GM12878 (cell line): ENCODE measurements at regions not wholly inside any gene's neighbourhood (a gene's known extent, or its start where the extent isn't known, plus 50 kb on each side); places are given as distances from the start of the nearest gene placed in this dataset.

Experiments used
- ASH2L ChIP-seq: fragments of 300-600, 200-600 bp; sonication (generic); IDR thresholded peaks from 2 replicates; pipeline ENCODE4 v1.6.1; 2017; ENCODE audit warnings: low read depth, mild to moderate bottlenecking, borderline replicate concordance
- CBX5 ChIP-seq: sonication (generic); IDR thresholded peaks from 2 replicates; pipeline ENCODE4 v1.6.1; 2016; ENCODE audit warnings: low read depth, moderate library complexity, mild to moderate bottlenecking, inconsistent platforms
- CREB1 ChIP-seq: IDR thresholded peaks from 2 replicates; pipeline ENCODE4 v1.6.1; 2012; ENCODE audit warnings: low read depth, mild to moderate bottlenecking, inconsistent platforms
- FOS ChIP-seq: IDR thresholded peaks from 3 replicates; pipeline ENCODE4 v1.6.1; 2011; ENCODE audit warnings: borderline replicate concordance; ENCODE audit not compliant: insufficient read length; ENCODE audit errors: extremely low read depth
- IKZF2 ChIP-seq, 2 experiments: fragments of 450-650 bp; IDR thresholded peaks; 2 replicates each; pipeline ENCODE4 v1.6.1; 2017; ENCODE audit warnings: mild to moderate bottlenecking in 2 of 2, moderate library complexity in 2 of 2
- NR2F1 ChIP-seq: fragments of 450-650 bp; conservative IDR thresholded peaks from 2 replicates; pipeline ENCODE4 v1.6.1; 2017; ENCODE audit warnings: mild to moderate bottlenecking
- PAX8 ChIP-seq: fragments of 450-650 bp; IDR thresholded peaks from 2 replicates; pipeline ENCODE4 v1.6.1; 2017; ENCODE audit warnings: mild to moderate bottlenecking, moderate library complexity
- RAD21 ChIP-seq: IDR thresholded peaks from 2 replicates; pipeline ENCODE4 v1.6.1; 2011; ENCODE audit warnings: mild to moderate bottlenecking, low read depth, low read length, moderate library complexity; ENCODE audit not compliant: insufficient read depth
- RB1 ChIP-seq: fragments of 450-650 bp; formaldehyde crosslinking; IDR thresholded peaks from 2 replicates; pipeline ENCODE4 v1.6.1; 2017; ENCODE audit warnings: mild to moderate bottlenecking, borderline replicate concordance
- TARDBP ChIP-seq: IDR thresholded peaks from 2 replicates; pipeline ENCODE4 v1.6.1; 2016; ENCODE audit warnings: borderline replicate concordance
- ZNF592 ChIP-seq: fragments of 450-650 bp; IDR thresholded peaks from 2 replicates; pipeline ENCODE4 v1.6.1; 2017; ENCODE audit warnings: mild to moderate bottlenecking, moderate library complexity
- TF ChIP-seq, protein P1 (sequence below): IDR thresholded peaks from 2 replicates; pipeline ENCODE4 v1.6.1; 2011; ENCODE audit warnings: borderline replicate concordance, low read depth, mild to moderate bottlenecking, moderate library complexity, mixed read lengths, low read length; ENCODE audit not compliant: insufficient read depth; ENCODE audit errors: extremely low read length
- TF ChIP-seq, protein P2 (sequence below): IDR thresholded peaks from 2 replicates; pipeline ENCODE4 v1.6.1; 2012; ENCODE audit warnings: low read depth, low read length, improper control_type of control experiment
- TF ChIP-seq, protein P3 (sequence below): fragments of 450-650 bp; IDR thresholded peaks from 2 replicates; pipeline ENCODE4 v1.6.1; 2018; ENCODE audit warnings: mild to moderate bottlenecking, low read depth, moderate library complexity; ENCODE audit not compliant: partially characterized antibody

DNA sequence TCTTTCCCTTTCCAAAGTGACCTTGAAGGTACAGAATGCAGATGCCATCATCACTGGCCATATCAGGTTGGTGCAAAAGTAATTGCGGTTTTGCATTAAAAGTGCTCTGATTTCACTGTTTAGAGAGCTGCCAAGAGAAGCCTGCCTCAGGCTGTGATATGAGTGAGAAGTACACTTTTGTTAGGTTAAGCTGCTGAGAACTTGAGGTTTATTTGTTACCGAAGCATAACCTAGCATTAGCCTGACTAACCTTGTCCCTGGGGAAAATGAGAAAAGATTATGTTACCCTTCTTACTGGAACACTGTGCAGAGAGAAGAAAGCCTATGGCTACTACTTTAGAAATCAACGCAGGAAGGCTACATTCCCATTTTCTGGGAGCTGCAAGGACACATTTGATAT lies 70.5 kb upstream of the RBM24 start (continued):
- TF ChIP-seq, protein P1, sequence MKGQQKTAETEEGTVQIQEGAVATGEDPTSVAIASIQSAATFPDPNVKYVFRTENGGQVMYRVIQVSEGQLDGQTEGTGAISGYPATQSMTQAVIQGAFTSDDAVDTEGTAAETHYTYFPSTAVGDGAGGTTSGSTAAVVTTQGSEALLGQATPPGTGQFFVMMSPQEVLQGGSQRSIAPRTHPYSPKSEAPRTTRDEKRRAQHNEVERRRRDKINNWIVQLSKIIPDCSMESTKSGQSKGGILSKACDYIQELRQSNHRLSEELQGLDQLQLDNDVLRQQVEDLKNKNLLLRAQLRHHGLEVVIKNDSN: no peak
- TF ChIP-seq IKZF2 (IDR thresholded peaks at IDR 0.05): no peak
- TF ChIP-seq, protein P2, sequence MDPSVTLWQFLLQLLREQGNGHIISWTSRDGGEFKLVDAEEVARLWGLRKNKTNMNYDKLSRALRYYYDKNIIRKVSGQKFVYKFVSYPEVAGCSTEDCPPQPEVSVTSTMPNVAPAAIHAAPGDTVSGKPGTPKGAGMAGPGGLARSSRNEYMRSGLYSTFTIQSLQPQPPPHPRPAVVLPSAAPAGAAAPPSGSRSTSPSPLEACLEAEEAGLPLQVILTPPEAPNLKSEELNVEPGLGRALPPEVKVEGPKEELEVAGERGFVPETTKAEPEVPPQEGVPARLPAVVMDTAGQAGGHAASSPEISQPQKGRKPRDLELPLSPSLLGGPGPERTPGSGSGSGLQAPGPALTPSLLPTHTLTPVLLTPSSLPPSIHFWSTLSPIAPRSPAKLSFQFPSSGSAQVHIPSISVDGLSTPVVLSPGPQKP: no peak
- TF ChIP-seq CBX5: no peak
- TF ChIP-seq ASH2L: no peak
- no peak for TF ChIP-seq PAX8
- TF ChIP-seq RAD21: no peak
- TF ChIP-seq TARDBP: no peak
- no peak for TF ChIP-seq ZNF592
- TF ChIP-seq FOS: no peak
- TF ChIP-seq CREB1: no peak
- no peak for TF ChIP-seq RB1
- TF ChIP-seq NR2F1: no peak
- TF ChIP-seq, protein P3, sequence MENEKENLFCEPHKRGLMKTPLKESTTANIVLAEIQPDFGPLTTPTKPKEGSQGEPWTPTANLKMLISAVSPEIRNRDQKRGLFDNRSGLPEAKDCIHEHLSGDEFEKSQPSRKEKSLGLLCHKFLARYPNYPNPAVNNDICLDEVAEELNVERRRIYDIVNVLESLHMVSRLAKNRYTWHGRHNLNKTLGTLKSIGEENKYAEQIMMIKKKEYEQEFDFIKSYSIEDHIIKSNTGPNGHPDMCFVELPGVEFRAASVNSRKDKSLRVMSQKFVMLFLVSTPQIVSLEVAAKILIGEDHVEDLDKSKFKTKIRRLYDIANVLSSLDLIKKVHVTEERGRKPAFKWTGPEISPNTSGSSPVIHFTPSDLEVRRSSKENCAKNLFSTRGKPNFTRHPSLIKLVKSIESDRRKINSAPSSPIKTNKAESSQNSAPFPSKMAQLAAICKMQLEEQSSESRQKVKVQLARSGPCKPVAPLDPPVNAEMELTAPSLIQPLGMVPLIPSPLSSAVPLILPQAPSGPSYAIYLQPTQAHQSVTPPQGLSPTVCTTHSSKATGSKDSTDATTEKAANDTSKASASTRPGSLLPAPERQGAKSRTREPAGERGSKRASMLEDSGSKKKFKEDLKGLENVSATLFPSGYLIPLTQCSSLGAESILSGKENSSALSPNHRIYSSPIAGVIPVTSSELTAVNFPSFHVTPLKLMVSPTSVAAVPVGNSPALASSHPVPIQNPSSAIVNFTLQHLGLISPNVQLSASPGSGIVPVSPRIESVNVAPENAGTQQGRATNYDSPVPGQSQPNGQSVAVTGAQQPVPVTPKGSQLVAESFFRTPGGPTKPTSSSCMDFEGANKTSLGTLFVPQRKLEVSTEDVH: no peak
